GM12878 (cell line): ENCODE measurements at regions not wholly inside any gene's neighbourhood (a gene's known extent, or its start where the extent isn't known, plus 50 kb on each side); places are given as distances from the start of the nearest gene placed in this dataset.

Source experiments
- ATAC-seq: fragments of 200-7000 bp; cut with Tn5 transposase; 3 replicates; pipeline ENCODE4 v1.9.1; 2020; ENCODE audit warnings: mild to moderate bottlenecking, moderate library complexity
- BruUV-seq: library from RNA; stranded (reverse); fragments of 400-500 nt; replicated peaks from 2 replicates; lab custom pipeline; 2021; lab: Mats Ljungman, UMichigan
- CTCF ChIA-PET: fragments of 300-600 bp; sonication (Branson Sonifier 250); formaldehyde crosslinking; extraction: SDS; loops from one replicate; lab custom pipeline; 2021; ENCODE audit warnings: inconsistent platforms; lab: Yijun Ruan, JAX
- POLR2A ChIA-PET: fragments of 350-600 bp; formaldehyde crosslinking; extraction: SDS; loops from one replicate; lab custom pipeline; 2021; ENCODE audit warnings: inconsistent platforms; lab: Charles Lee
- RAD21 ChIA-PET: fragments of 300-600 bp; sonication (Branson Sonifier 250); formaldehyde crosslinking; loops from one replicate; lab custom pipeline; 2023; ENCODE audit warnings: antibody characterized with exemption; ENCODE audit not compliant: unreplicated experiment; lab: Charles Lee
- SMC1A ChIA-PET: fragments of 300-600 bp; sonication (Branson Sonifier 250); formaldehyde crosslinking; loops from one replicate; lab custom pipeline; 2023; ENCODE audit not compliant: unreplicated experiment, uncharacterized antibody; lab: Charles Lee
- DNase-seq: peaks from one replicate; pipeline ENCODE4 v3.0.0-alpha.2; 2011; ENCODE audit warnings: low read depth, low spot score
- FAIRE-seq: peaks from 3 replicates; lab custom pipeline; 2011; peaks lifted over from hg19 to GRCh38; lab: Jason Lieb, UNC
- H2AFZ ChIP-seq: 2 replicates; pipeline ENCODE4 v1.6.0; 2011; ENCODE audit warnings: low read depth, low read length, control low read depth; ENCODE audit not compliant: control insufficient read depth
- H3K27ac ChIP-seq: 2 replicates; pipeline ENCODE4 v1.5.1; 2011; ENCODE audit warnings: control low read depth; ENCODE audit not compliant: control insufficient read depth, insufficient read depth
- H3K27me3 ChIP-seq, 2 experiments: replicated peaks in 1 of 2; 2 replicates each; pipeline versions ENCODE4 v1.6.0 to v1.6.1; 2011; ENCODE audit warnings: low read length in 1 of 2; ENCODE audit not compliant: control insufficient read depth in 2 of 2, insufficient read depth in 2 of 2
- H3K36me3 ChIP-seq, 2 experiments: 2 replicates each; pipeline ENCODE4 v1.5.1; 2011; ENCODE audit warnings: low read length in 1 of 2; ENCODE audit not compliant: control insufficient read depth in 2 of 2, insufficient read depth in 2 of 2
- H3K4me1 ChIP-seq: 2 replicates; pipeline ENCODE4 v1.6.1; 2011; ENCODE audit warnings: mild to moderate bottlenecking, low read length, moderate library complexity, mixed read lengths; ENCODE audit not compliant: control insufficient read depth, insufficient read depth
- H3K4me2 ChIP-seq: 2 replicates; pipeline ENCODE4 v1.6.0; 2011; ENCODE audit warnings: control low read depth; ENCODE audit not compliant: control insufficient read depth, insufficient read depth
- H3K4me3 ChIP-seq: fragments of 200-600 bp; sonication (generic); 2 replicates; pipeline ENCODE4 v1.5.1; 2016
- H3K79me2 ChIP-seq: 2 replicates; pipeline ENCODE4 v1.6.0; 2011; ENCODE audit warnings: low read length; ENCODE audit not compliant: control insufficient read depth, insufficient read depth
- H3K9ac ChIP-seq: 2 replicates; pipeline ENCODE4 v1.8.0; 2011; ENCODE audit warnings: low read length, control low read depth, mixed read lengths; ENCODE audit not compliant: control insufficient read depth, insufficient read depth
- H3K9me3 ChIP-seq: replicated peaks from 3 replicates; pipeline ENCODE4 v1.5.1; 2011; ENCODE audit warnings: mild to moderate bottlenecking, low read length; ENCODE audit not compliant: control insufficient read depth, insufficient read depth
- H4K20me1 ChIP-seq: 2 replicates; pipeline ENCODE4 v1.6.0; 2011; ENCODE audit not compliant: control insufficient read depth, insufficient read depth
- CHD2 ChIP-seq: IDR thresholded peaks from 2 replicates; pipeline ENCODE4 v1.6.1; 2011; ENCODE audit warnings: low read depth, low read length, improper control_type of control experiment, borderline replicate concordance
- CREB1 ChIP-seq: IDR thresholded peaks from 2 replicates; pipeline ENCODE4 v1.6.1; 2012; ENCODE audit warnings: low read depth, mild to moderate bottlenecking, inconsistent platforms
- CREM ChIP-seq: IDR thresholded peaks from 2 replicates; pipeline ENCODE4 v1.6.1; 2014; ENCODE audit warnings: antibody characterized with exemption, low read depth
- E2F4 ChIP-seq: IDR thresholded peaks from 2 replicates; pipeline ENCODE4 v1.6.1; 2012; ENCODE audit warnings: low read depth, low read length, improper control_type of control experiment
- E2F8 ChIP-seq: fragments of 450-650 bp; IDR thresholded peaks from 2 replicates; pipeline ENCODE4 v1.6.1; 2018; ENCODE audit warnings: mild to moderate bottlenecking, low read depth, moderate library complexity; ENCODE audit not compliant: partially characterized antibody
- FOXK2 ChIP-seq: fragments of 450-650 bp; IDR thresholded peaks from 2 replicates; pipeline ENCODE4 v1.6.1; 2017; ENCODE audit warnings: mild to moderate bottlenecking, moderate library complexity
- LARP7 ChIP-seq: fragments of 450-650 bp; IDR thresholded peaks from 2 replicates; pipeline ENCODE4 v1.6.1; 2017; ENCODE audit warnings: mild to moderate bottlenecking
- NKRF ChIP-seq: fragments of 450-650 bp; conservative IDR thresholded peaks from 2 replicates; pipeline ENCODE4 v1.6.1; 2017; ENCODE audit warnings: mild to moderate bottlenecking, moderate library complexity
- PAX8 ChIP-seq: fragments of 450-650 bp; IDR thresholded peaks from 2 replicates; pipeline ENCODE4 v1.6.1; 2017; ENCODE audit warnings: mild to moderate bottlenecking, moderate library complexity
- PKNOX1 ChIP-seq: fragments of 450-650 bp; IDR thresholded peaks from 2 replicates; pipeline ENCODE4 v1.6.1; 2016; ENCODE audit warnings: mild to moderate bottlenecking
- PRDM15 ChIP-seq: fragments of 450-650 bp; formaldehyde crosslinking; IDR thresholded peaks from 2 replicates; pipeline ENCODE4 v1.4.0; 2020; ENCODE audit warnings: mild to moderate bottlenecking, moderate library complexity
- SMC3 ChIP-seq: IDR thresholded peaks from 2 replicates; pipeline ENCODE4 v1.6.1; 2011; ENCODE audit warnings: low read length, improper control_type of control experiment, borderline replicate concordance
- SUPT20H ChIP-seq: IDR thresholded peaks from 2 replicates; pipeline ENCODE4 v1.6.1; 2011; ENCODE audit warnings: low read depth, mild to moderate bottlenecking, low read length, moderate library complexity, borderline replicate concordance; ENCODE audit not compliant: control insufficient read depth
- YBX1 ChIP-seq: fragments of 450-650 bp; IDR thresholded peaks from 2 replicates; pipeline ENCODE4 v1.6.1; 2016; ENCODE audit warnings: antibody characterized with exemption
- WGBS: methylation state at CpG from one replicate; pipeline ENCODE4 v1.1.6; 2016; ENCODE audit warnings: low lambda C conversion rate; ENCODE audit not compliant: insufficient replicate concordance, insufficient coverage; ENCODE audit errors: missing lambda C conversion rate; 5-methylcytosine and 5-hydroxymethylcytosine counted together
- in situ Hi-C: fragments of 300-500 bp; cut with MboI; formaldehyde crosslinking; loops from 9 replicates; pipeline ENCODE4 v1.14.3; 2018; ENCODE audit warnings: mixed read lengths
- intact Hi-C: fragments of 100-400 bp; cut with micrococcal nuclease; formaldehyde crosslinking; loops from one replicate; pipeline ENCODE4 v1.14.2; 2022; ENCODE audit not compliant: unreplicated experiment

- DNase-seq, result no peak
- ChIA-PET CTCF (no interaction called here), RAD21 (no interaction called here), SMC1A (interaction anchor here (0.6 kb wide), 1 partner anchor 42 kb away, joined by 3 read pairs; no protein-coding TSS in a partner anchor), POLR2A (no interaction called here)
- no peak overlapping the region for H3K27ac ChIP-seq
- intact Hi-C loops, result no loop called here
- WGBS, result 15% methylated on average over 12 of the region's 12 CpGs
- no peaks in the 10 kb centered on the region for H3K36me3 ChIP-seq
- no peaks in the 10 kb centered on the region; a peak in 1 of 4 replicates for H3K27me3 ChIP-seq
- no peaks in the 10 kb centered on the region for H4K20me1 ChIP-seq
- no peaks in the 10 kb centered on the region for H3K4me1 ChIP-seq
- FAIRE-seq, result no peak
- BruUV-seq, result no TSS peak
- no peak for ATAC-seq
- H3K9ac ChIP-seq, result no peak overlapping the region
- no peak overlapping the region for H2AFZ ChIP-seq
- H3K4me3 ChIP-seq, result no peak overlapping the region
- H3K9me3 ChIP-seq, result no peaks in the 10 kb centered on the region
- in situ Hi-C loops, result no loop called here
- no peak overlapping the region for H3K4me2 ChIP-seq
- H3K79me2 ChIP-seq, result no peaks in the 10 kb centered on the region
- TF ChIP-seq FOXK2 (no peak), E2F4 (no peak), PRDM15 (CRISPR knock-in tag) (no peak), PAX8 (no peak), CREM (no peak), CREB1 (no peak), SUPT20H (no peak), PKNOX1 (no peak), CHD2 (no peak), E2F8 (no peak), NKRF (no peak), LARP7 (no peak), SMC3 (no peak), YBX1 (no peak)
Measured at GRCh38 chr18:47333926-47334635, 82.6 kb upstream of the SKOR2 start.
